ENCODE measurements at regions not wholly inside any gene's neighbourhood (a gene's known extent, or its start where the extent isn't known, plus 50 kb on each side); places are given as distances from the start of the nearest gene placed in this dataset.

- TF ChIP-seq, protein P1, sequence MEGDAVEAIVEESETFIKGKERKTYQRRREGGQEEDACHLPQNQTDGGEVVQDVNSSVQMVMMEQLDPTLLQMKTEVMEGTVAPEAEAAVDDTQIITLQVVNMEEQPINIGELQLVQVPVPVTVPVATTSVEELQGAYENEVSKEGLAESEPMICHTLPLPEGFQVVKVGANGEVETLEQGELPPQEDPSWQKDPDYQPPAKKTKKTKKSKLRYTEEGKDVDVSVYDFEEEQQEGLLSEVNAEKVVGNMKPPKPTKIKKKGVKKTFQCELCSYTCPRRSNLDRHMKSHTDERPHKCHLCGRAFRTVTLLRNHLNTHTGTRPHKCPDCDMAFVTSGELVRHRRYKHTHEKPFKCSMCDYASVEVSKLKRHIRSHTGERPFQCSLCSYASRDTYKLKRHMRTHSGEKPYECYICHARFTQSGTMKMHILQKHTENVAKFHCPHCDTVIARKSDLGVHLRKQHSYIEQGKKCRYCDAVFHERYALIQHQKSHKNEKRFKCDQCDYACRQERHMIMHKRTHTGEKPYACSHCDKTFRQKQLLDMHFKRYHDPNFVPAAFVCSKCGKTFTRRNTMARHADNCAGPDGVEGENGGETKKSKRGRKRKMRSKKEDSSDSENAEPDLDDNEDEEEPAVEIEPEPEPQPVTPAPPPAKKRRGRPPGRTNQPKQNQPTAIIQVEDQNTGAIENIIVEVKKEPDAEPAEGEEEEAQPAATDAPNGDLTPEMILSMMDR (IDR thresholded peaks at IDR 0.05; ENCODE audit: insufficient read depth, low read length) = no peak
- no peak for TF ChIP-seq POLR2AphosphoS5 (IDR thresholded peaks at IDR 0.05; ENCODE audit: low read depth)
Measured at GRCh38 chr4:177713454-177713853, 271.2 kb upstream of the AGA start.

Measured in HL-60 (cell line).